SJSA1 (cell line): ENCODE measurements at regions not wholly inside any gene's neighbourhood (a gene's known extent, or its start where the extent isn't known, plus 50 kb on each side); places are given as distances from the start of the nearest gene placed in this dataset.
"Not testable (repeated sequence)": the region's sequence is repeated elsewhere in the genome, so short reads cannot be mapped to it uniquely, and the experiment has no call there.

Experiments
- DNase-seq, 2 experiments: peaks; one replicate each; pipeline ENCODE4 v3.0.0-alpha.2; 2015 to 2020; ENCODE audit warnings: low spot score in 2 of 2, low read depth in 1 of 2
- H3K27ac ChIP-seq: fragments of 250-450 bp; sonication (Bioruptor Pico); 2 replicates; pipeline ENCODE4 v1.5.1; 2020; ENCODE audit warnings: mild to moderate bottlenecking, moderate library complexity
- H3K27me3 ChIP-seq: fragments of 250-450 bp; sonication (Bioruptor Pico); replicated peaks from 2 replicates; pipeline ENCODE4 v1.5.1; 2020; ENCODE audit warnings: mild to moderate bottlenecking, moderate library complexity
- H3K36me3 ChIP-seq: fragments of 250-450 bp; sonication (Bioruptor Pico); 2 replicates; pipeline ENCODE4 v1.5.1; 2020; ENCODE audit warnings: mild to moderate bottlenecking
- H3K4me1 ChIP-seq: fragments of 250-450 bp; sonication (Bioruptor Pico); replicated peaks from 2 replicates; pipeline ENCODE4 v1.6.1; 2021; ENCODE audit warnings: mild to moderate bottlenecking
- H3K4me3 ChIP-seq: fragments of 250-450 bp; sonication (Bioruptor Pico); 2 replicates; pipeline ENCODE4 v1.5.1; 2020; ENCODE audit warnings: mild to moderate bottlenecking
- H3K9me3 ChIP-seq: fragments of 250-450 bp; sonication (Bioruptor Pico); replicated peaks from 2 replicates; pipeline ENCODE4 v1.5.1; 2020; ENCODE audit warnings: mild to moderate bottlenecking

- not testable (repeated sequence) for H3K27ac ChIP-seq, H3K36me3 ChIP-seq, DNase-seq, H3K27me3 ChIP-seq, H3K4me1 ChIP-seq, H3K4me3 ChIP-seq, H3K9me3 ChIP-seq
These were observed 440.2 kb upstream of the NUDT12 start for GRCh38 chr5:104002783-104003182.

GRCh38 chr5:104001136-104001535 is 438.5 kb upstream of the NUDT12 start:
- no peaks in the 10 kb centered on the region for H3K27me3 ChIP-seq
- no peaks in the 10 kb centered on the region for H3K36me3 ChIP-seq
- no peak for DNase-seq
- H3K27ac ChIP-seq = no peak overlapping the region
- H3K4me3 ChIP-seq = no peak overlapping the region
- H3K4me1 ChIP-seq = no peaks in the 10 kb centered on the region
- H3K9me3 ChIP-seq = no peaks in the 10 kb centered on the region

- H3K4me1 ChIP-seq = no peaks in the 10 kb centered on the region
These were observed 430.4 kb upstream of the NUDT12 start for GRCh38 chr5:103993031-103993430.

DNA sequence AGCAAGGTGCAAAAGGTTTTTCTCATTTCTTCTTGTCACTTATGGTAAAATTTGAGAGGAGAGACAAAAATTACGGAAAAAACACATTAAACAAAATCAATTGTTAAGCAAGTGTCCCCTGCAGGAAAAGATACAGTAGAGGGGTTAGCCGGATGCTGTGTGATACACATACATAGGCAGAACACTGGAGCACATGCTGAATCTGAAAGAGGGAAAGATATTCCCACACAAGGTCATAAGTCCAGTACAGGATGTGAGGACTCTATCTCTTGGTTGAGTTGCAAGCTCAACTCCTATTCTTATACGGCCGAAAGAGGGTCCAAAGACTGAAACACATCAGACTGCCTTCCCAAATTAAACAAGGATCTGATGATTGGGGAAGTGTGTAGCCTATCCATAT is 427.5 kb upstream of the NUDT12 start:
- Histone ChIP-seq H3K27me3 (no peaks in the 10 kb centered on the region), H3K36me3 (no peaks in the 10 kb centered on the region), H3K4me1 (no peaks in the 10 kb centered on the region), H3K4me3 (no peak overlapping the region), H3K9me3 (no peaks in the 10 kb centered on the region), H3K27ac (no peak overlapping the region)
- DNase-seq = no peak

More at GRCh38 chr5:103993031-103993430, 430.4 kb upstream of the NUDT12 start:
- Histone ChIP-seq H3K9me3 (no peaks in the 10 kb centered on the region), H3K4me3 (no peak overlapping the region), H3K27me3 (no peaks in the 10 kb centered on the region), H3K27ac (no peak overlapping the region), H3K36me3 (no peaks in the 10 kb centered on the region)
- no peak for DNase-seq

DNA sequence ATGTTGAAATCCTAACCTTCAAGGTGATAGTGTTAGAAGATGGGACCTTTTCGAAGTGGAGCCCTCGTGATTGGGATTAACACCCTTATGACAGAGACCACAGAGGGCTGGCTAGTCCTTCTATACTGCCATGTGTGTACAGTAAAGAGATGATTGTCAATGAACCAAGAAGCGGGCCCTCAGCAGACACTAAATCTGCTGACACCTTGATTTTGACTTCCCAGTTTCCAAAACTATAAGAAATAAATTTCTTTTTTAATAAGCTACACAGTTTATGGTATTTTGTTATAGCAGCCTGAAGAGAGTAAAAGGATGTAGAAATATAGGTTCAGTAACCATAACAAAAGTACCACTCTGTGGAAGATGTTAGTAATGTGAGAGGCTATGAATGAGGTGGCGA is 419.0 kb upstream of the NUDT12 start:
- Histone ChIP-seq H3K4me3 (no peak overlapping the region), H3K9me3 (no peaks in the 10 kb centered on the region), H3K36me3 (no peaks in the 10 kb centered on the region), H3K27me3 (no peaks in the 10 kb centered on the region), H3K27ac (no peak overlapping the region), H3K4me1 (no peaks in the 10 kb centered on the region)
- DNase-seq = no peak

- H3K4me3 ChIP-seq = no peak overlapping the region
- H3K9me3 ChIP-seq = no peaks in the 10 kb centered on the region
- no peak for DNase-seq
- H3K27me3 ChIP-seq = no peaks in the 10 kb centered on the region
- no peaks in the 10 kb centered on the region for H3K36me3 ChIP-seq
- no peaks in the 10 kb centered on the region for H3K4me1 ChIP-seq
- H3K27ac ChIP-seq = no peak overlapping the region
These were observed 411.1 kb upstream of the NUDT12 start for GRCh38 chr5:103973669-103974068.

- not testable (repeated sequence) for H3K27me3 ChIP-seq, H3K27ac ChIP-seq, H3K4me3 ChIP-seq, H3K4me1 ChIP-seq, H3K36me3 ChIP-seq, DNase-seq, H3K9me3 ChIP-seq
These were observed 403.7 kb upstream of the NUDT12 start for GRCh38 chr5:103966295-103966694.

DNA sequence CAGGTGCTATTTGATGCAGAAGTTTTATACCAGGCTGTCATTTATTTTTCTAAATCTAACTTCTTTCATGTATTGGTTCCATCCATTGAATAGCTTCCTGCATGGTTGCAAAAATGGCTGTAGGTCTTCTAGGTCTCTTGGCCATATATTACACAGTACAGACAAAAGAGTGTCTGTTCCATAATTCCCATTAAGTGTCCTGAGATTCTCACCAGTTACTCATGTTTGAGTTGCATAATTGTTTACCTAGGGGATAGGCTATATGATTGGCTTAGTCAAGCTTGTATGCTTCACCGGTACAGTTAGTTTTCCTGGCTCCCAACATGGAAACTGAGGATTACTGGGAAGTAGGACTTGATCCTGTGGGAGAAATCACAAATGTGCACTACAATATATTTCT is 399.4 kb upstream of the NUDT12 start:
- Histone ChIP-seq H3K36me3 (no peaks in the 10 kb centered on the region), H3K9me3 (no peaks in the 10 kb centered on the region; the same call in 1 of the 2 replicates), H3K27me3 (no peaks in the 10 kb centered on the region), H3K27ac (no peak overlapping the region), H3K4me1 (no peaks in the 10 kb centered on the region), H3K4me3 (no peak overlapping the region)
- DNase-seq = no peak

GRCh38 chr5:103953601-103954382 is 391.2 kb upstream of the NUDT12 start:
- no peaks in the 10 kb centered on the region for H3K27me3 ChIP-seq
- no peaks in the 10 kb centered on the region for H3K36me3 ChIP-seq
- DNase-seq = no peak

DNA sequence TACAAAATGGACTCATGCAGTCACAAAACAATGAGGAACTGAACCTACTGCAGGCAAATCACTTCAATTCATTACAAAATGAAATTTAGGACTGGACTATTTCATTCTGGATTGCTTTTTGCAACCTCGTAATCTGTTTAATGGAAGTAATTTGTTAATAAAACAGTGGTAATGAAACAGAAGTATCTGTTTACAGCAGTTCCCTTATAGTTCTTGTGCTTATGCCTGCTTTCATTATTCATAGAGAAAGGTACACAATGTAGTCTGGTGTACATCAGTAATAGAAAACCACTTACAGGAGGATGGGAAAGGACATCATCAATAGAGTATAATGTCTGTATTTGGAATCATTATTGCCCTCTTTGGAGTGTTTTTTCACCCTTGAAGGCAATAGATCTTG is 389.2 kb upstream of the NUDT12 start:
- no peaks in the 10 kb centered on the region for H3K4me1 ChIP-seq

More at GRCh38 chr5:103953601-103954382, 391.2 kb upstream of the NUDT12 start:
- Histone ChIP-seq H3K9me3 (no peaks in the 10 kb centered on the region; the same call in none of the 2 replicates), H3K27ac (no peak overlapping the region), H3K4me1 (no peaks in the 10 kb centered on the region), H3K4me3 (no peak overlapping the region)

DNA sequence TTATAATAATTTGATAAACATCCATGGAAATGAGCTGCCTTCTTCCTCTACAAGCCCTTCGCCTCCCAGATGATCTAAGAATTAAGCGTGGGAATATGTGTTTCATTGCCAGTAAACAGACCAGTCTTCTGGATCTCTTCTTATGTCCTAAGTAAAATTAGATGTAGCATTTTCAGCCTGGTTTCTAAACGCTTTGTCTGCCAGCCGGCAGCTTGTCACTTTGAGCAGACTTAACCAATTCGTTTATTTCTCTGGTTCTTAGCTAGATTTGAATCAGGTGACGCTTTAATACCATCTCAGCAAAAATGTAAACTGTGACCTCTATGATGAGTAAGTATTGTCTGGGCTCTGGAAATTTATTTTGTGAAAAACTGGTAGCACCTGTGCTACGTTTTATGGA is 380.6 kb upstream of the NUDT12 start:
- H3K27ac ChIP-seq = no peak overlapping the region
- no peak overlapping the region for H3K4me3 ChIP-seq
- H3K9me3 ChIP-seq = no peaks in the 10 kb centered on the region
- DNase-seq = no peak
- H3K27me3 ChIP-seq = no peaks in the 10 kb centered on the region
- no peaks in the 10 kb centered on the region for H3K4me1 ChIP-seq
- H3K36me3 ChIP-seq = no peaks in the 10 kb centered on the region

More for the DNA sequence above, 389.2 kb upstream of the NUDT12 start:
- H3K9me3 ChIP-seq = no peaks in the 10 kb centered on the region; the same call in 1 of the 2 replicates
- no peaks in the 10 kb centered on the region for H3K27me3 ChIP-seq
- no peak for DNase-seq
- H3K4me3 ChIP-seq = no peak overlapping the region
- H3K27ac ChIP-seq = no peak overlapping the region
- no peaks in the 10 kb centered on the region for H3K36me3 ChIP-seq

DNA sequence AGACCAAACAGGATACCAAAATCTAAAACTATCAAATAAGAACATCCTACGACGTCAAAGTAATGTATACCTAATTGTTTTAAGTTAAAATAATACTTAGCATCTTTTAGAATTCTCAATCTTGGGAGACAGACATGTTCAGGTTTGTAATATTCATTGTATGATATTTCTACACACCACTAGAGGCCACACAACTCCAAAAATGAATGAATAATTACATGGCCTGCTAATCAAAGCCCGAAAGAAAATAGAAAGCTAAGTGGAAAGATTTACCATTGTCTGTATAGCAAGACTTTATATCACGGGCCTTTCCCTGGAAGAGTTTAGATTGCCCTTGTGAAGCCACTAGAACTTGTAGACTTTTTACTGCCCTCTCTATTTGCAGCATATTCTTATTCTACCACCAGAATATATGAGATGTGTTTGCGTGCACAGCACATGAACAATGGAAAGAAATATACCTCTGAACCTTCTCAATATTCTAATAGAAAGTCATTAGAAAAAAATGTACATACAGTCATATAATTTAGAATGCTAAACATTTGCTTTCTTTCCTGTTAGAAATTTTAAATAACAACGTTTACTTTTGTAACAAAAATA is 380.1 kb upstream of the NUDT12 start:
- no peak for DNase-seq
- Histone ChIP-seq H3K36me3 (no peaks in the 10 kb centered on the region), H3K27ac (no peak overlapping the region)

DNA sequence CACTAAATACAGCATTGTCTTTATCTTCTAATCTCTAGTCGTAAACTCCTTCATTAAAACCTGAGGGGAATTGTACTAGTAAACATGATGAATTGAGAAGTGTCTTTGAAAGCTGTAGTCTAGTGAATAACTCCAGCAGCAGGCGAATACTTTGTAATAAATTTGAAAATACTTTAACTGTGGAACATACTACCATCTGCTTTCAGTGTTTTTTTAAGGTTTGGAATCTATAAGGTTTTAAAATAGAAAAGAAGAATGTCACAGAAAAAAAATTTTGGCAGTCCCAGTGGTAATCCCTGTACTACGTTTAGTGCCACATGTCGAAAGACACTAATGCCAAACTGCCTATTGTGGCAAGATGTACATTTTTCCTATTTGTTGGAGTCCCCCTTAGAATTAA is 379.0 kb upstream of the NUDT12 start:
- H3K4me3 ChIP-seq = no peak overlapping the region

More for the DNA sequence above, 380.1 kb upstream of the NUDT12 start:
- no peaks in the 10 kb centered on the region for H3K9me3 ChIP-seq
- no peak overlapping the region for H3K4me3 ChIP-seq
- H3K4me1 ChIP-seq = no peaks in the 10 kb centered on the region
- H3K27me3 ChIP-seq = no peaks in the 10 kb centered on the region

DNA sequence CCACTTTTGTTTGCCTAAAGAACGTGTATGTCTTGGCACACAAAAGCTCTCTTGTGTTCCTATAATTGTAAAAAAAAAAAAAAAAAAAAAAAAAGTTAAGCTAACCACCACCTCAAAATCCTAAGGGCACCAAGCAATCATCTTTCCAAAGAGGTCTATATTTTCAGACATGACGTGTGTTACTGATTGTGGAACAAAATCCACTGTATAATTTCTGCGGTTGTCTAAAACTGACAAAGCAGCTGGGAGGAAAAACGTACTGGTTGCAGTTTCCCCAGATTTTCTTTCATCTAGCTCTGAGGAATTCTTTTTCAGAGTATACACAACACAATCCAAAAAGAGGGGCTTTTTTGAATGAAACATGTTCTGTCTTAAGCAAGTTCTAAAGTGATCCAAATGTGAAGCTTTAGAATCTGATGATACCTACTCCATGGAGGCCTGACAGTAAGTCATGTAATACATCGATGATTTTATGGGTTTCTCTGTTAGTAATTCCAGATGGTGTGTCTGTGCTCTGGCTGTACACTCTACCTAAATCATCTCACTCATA is 375.6 kb upstream of the NUDT12 start:
- no peak overlapping the region for H3K27ac ChIP-seq
- no peaks in the 10 kb centered on the region for H3K27me3 ChIP-seq
- H3K4me1 ChIP-seq = no peaks in the 10 kb centered on the region
- DNase-seq = no peak
- H3K9me3 ChIP-seq = no peaks in the 10 kb centered on the region
- no peaks in the 10 kb centered on the region for H3K36me3 ChIP-seq
- no peak overlapping the region for H3K4me3 ChIP-seq

More for the DNA sequence above, 379.0 kb upstream of the NUDT12 start:
- Histone ChIP-seq H3K27me3 (no peaks in the 10 kb centered on the region), H3K27ac (no peak overlapping the region), H3K36me3 (no peaks in the 10 kb centered on the region), H3K4me1 (no peaks in the 10 kb centered on the region), H3K9me3 (no peaks in the 10 kb centered on the region)
- no peak for DNase-seq
